Activated CD8-positive, alpha-beta memory T cell treated with anti-CD3 and anti-CD28 coated beads for 1 hour (primary cell): ENCODE measurements at regions not wholly inside any gene's neighbourhood (a gene's known extent, or its start where the extent isn't known, plus 50 kb on each side); places are given as distances from the start of the nearest gene placed in this dataset.
"Not testable (repeated sequence)": the region's sequence is repeated elsewhere in the genome, so short reads cannot be mapped to it uniquely, and the experiment has no call there.

Experiments
- DNase-seq, 2 donors: peaks; one replicate each; pipeline ENCODE4 v3.0.0-alpha.2; 2020; ENCODE audit warnings: low read depth in 1 of 2; ENCODE audit errors: extremely low read depth in 1 of 2

- no peak for DNase-seq
These were observed 384.0 kb upstream of the TPM1 start for GRCh38 chr15:62658498-62658897.

GRCh38 chr15:62663547-62663946 is 379.0 kb upstream of the TPM1 start:
- DNase-seq, result no peak

GRCh38 chr15:62665449-62665848 is 377.1 kb upstream of the TPM1 start:
- no peak for DNase-seq

GRCh38 chr15:62666046-62666445 is 376.5 kb upstream of the TPM1 start:
- no peak for DNase-seq

- no peak for DNase-seq
These were observed 370.3 kb upstream of the TPM1 start for GRCh38 chr15:62672268-62672667.

- DNase-seq, result no peak
These were observed 365.7 kb upstream of the TPM1 start for GRCh38 chr15:62676891-62677290.

GRCh38 chr15:62681939-62682896 is 360.3 kb upstream of the TPM1 start:
- no peak for DNase-seq

GRCh38 chr15:62683192-62683591 is 359.4 kb upstream of the TPM1 start:
- not testable (repeated sequence) for DNase-seq

GRCh38 chr15:62684123-62684808 is 358.3 kb upstream of the TPM1 start:
- DNase-seq, result no peak

- DNase-seq, result no peak
These were observed 351.5 kb upstream of the TPM1 start for GRCh38 chr15:62691008-62691407.

GRCh38 chr15:62697636-62698035 is 344.9 kb upstream of the TPM1 start:
- no peak for DNase-seq

GRCh38 chr15:62698646-62699045 is 343.9 kb upstream of the TPM1 start:
- DNase-seq, result no peak

GRCh38 chr15:62706317-62706716 is 336.2 kb upstream of the TPM1 start:
- no peak for DNase-seq

- no peak for DNase-seq
These were observed 334.1 kb upstream of the TPM1 start for GRCh38 chr15:62708470-62708869.

- no peak for DNase-seq
These were observed 333.3 kb upstream of the TPM1 start for GRCh38 chr15:62709261-62709660.

GRCh38 chr15:62711691-62712454 is 330.7 kb upstream of the TPM1 start:
- no peak for DNase-seq

- no peak for DNase-seq
These were observed 330.1 kb upstream of the TPM1 start for GRCh38 chr15:62712455-62712839.

- no peak for DNase-seq
These were observed 326.6 kb upstream of the TPM1 start for GRCh38 chr15:62715946-62716345.

- DNase-seq, result no peak
These were observed 325.1 kb upstream of the TPM1 start for GRCh38 chr15:62717496-62717895.

GRCh38 chr15:62719316-62719715 is 323.2 kb upstream of the TPM1 start:
- DNase-seq, result no peak

GRCh38 chr15:62722237-62722636 is 320.3 kb upstream of the TPM1 start:
- DNase-seq, result no peak
